ENCODE measurements at regions not wholly inside any gene's neighbourhood (a gene's known extent, or its start where the extent isn't known, plus 50 kb on each side); places are given as distances from the start of the nearest gene placed in this dataset.

DNA sequence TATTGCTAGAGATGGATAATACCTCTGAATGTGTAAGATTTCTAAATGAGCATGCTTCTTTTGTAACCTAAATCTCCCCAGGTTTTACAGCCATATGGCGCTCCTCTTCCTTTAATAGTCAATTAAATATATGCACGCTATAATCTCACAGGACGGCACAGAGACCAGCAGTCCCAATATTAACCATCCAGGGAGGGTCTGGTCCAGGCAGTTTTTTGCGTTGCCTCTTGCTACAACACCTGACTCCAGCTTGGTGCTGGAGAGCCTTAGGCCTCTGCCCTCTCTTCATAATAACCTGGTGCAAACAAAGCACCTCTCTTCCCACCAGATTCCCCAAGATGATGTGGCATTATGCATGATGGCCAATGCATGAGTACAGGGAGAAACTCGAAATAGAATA, 183.4 kb downstream of the LY86 start:
- TF ChIP-seq TCF7L2 (IDR thresholded peaks at IDR 0.05; ENCODE audit: low read depth, low read length) (no peak), ARNT (IDR thresholded peaks at IDR 0.05) (no peak), TEAD4 (IDR thresholded peaks at IDR 0.05; ENCODE audit: low read length) (no peak), TEAD4 (CRISPR knock-in tag; IDR thresholded peaks at IDR 0.05; ENCODE audit: borderline replicate concordance) (no peak), ZNF124 (CRISPR knock-in tag; IDR thresholded peaks at IDR 0.05) (no peak), NCOA2 (IDR thresholded peaks at IDR 0.05; ENCODE audit: partially characterized antibody in 2 of 2) (no peak)
- TF ChIP-seq, protein P1, sequence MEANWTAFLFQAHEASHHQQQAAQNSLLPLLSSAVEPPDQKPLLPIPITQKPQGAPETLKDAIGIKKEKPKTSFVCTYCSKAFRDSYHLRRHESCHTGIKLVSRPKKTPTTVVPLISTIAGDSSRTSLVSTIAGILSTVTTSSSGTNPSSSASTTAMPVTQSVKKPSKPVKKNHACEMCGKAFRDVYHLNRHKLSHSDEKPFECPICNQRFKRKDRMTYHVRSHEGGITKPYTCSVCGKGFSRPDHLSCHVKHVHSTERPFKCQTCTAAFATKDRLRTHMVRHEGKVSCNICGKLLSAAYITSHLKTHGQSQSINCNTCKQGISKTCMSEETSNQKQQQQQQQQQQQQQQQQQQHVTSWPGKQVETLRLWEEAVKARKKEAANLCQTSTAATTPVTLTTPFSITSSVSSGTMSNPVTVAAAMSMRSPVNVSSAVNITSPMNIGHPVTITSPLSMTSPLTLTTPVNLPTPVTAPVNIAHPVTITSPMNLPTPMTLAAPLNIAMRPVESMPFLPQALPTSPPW (CRISPR knock-in tag; IDR thresholded peaks at IDR 0.05): no peak

All from K562 (cell line).